B cell (primary cell): ENCODE measurements at regions not wholly inside any gene's neighbourhood (a gene's known extent, or its start where the extent isn't known, plus 50 kb on each side); places are given as distances from the start of the nearest gene placed in this dataset.

Experiments used
- EZH2 ChIP-seq: IDR thresholded peaks from 2 replicates; pipeline ENCODE4 v1.6.1; 2012; ENCODE audit warnings: borderline replicate concordance, low read depth, mild to moderate bottlenecking, moderate library complexity, low read length; ENCODE audit not compliant: insufficient read depth, poor library complexity, severe bottlenecking
- TF ChIP-seq, protein P1 (sequence below): fragments of 200-600 bp; IDR thresholded peaks from one replicate; pipeline ENCODE4 v1.8.0; 2022; ENCODE audit warnings: antibody characterized with exemption, mild to moderate bottlenecking

GRCh38 chr13:92989301-92989700, 237.3 kb upstream of the GPC6 start:
- no peak for TF ChIP-seq EZH2
- TF ChIP-seq, protein P1, sequence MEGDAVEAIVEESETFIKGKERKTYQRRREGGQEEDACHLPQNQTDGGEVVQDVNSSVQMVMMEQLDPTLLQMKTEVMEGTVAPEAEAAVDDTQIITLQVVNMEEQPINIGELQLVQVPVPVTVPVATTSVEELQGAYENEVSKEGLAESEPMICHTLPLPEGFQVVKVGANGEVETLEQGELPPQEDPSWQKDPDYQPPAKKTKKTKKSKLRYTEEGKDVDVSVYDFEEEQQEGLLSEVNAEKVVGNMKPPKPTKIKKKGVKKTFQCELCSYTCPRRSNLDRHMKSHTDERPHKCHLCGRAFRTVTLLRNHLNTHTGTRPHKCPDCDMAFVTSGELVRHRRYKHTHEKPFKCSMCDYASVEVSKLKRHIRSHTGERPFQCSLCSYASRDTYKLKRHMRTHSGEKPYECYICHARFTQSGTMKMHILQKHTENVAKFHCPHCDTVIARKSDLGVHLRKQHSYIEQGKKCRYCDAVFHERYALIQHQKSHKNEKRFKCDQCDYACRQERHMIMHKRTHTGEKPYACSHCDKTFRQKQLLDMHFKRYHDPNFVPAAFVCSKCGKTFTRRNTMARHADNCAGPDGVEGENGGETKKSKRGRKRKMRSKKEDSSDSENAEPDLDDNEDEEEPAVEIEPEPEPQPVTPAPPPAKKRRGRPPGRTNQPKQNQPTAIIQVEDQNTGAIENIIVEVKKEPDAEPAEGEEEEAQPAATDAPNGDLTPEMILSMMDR, result no peak
